ENCODE measurements at regions not wholly inside any gene's neighbourhood (a gene's known extent, or its start where the extent isn't known, plus 50 kb on each side); places are given as distances from the start of the nearest gene placed in this dataset.

- DNase-seq: no peak
These were observed 139.7 kb upstream of the CCND2 start for GRCh38 chr12:4133636-4134447.

DNA sequence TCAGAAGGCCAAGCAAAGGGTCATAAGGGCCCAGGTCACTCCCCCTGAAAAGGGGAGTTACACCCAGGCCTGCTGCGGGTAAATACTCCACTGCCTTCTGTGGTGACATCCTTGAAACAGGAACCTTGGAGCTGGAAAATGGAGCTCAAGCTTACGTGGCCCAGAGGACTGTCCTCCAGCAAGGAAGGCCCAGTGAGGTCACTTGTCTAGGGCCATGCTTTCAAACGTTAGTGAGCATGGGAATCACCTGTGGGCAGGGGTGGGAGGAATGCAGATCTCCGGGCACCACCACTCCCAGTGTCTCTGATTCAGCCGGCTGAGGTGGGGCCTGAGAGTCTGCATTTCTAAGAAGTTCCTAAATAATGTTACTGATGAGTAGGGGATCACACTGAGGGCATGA lies 140.5 kb upstream of the CCND2 start:
- DNase-seq: no peak

GRCh38 chr12:4121506-4122020 lies 152.0 kb upstream of the CCND2 start:
- DNase-seq: no peak

DNA sequence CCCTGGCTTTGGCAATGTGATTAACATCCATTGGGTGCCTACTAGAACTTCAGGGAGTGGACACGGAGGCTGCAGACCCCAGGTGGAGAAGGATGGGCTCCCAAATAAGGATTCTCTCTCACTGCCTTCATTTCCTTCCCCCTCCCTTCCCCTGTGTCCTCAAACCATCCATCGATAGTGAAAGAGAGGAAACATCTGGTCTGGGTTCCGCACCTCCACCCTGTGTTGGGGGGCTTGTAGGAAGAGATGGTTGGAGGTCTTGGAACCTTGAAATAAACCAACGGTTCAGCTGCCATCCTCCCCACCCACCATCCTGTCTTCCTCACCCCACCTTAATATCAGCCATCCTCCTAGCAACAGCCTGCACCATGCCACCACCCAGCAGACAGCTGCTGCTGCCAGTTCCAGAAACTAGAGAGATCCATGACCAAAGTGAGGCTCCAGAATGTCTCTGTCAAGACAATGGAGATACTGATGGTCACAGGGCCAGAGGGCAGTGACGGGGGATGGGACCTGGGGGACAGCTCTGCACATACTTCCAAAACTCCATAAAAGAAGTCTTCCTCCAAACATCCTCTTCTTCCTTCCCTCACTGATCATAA lies 153.1 kb upstream of the CCND2 start:
- DNase-seq: no peak

DNA sequence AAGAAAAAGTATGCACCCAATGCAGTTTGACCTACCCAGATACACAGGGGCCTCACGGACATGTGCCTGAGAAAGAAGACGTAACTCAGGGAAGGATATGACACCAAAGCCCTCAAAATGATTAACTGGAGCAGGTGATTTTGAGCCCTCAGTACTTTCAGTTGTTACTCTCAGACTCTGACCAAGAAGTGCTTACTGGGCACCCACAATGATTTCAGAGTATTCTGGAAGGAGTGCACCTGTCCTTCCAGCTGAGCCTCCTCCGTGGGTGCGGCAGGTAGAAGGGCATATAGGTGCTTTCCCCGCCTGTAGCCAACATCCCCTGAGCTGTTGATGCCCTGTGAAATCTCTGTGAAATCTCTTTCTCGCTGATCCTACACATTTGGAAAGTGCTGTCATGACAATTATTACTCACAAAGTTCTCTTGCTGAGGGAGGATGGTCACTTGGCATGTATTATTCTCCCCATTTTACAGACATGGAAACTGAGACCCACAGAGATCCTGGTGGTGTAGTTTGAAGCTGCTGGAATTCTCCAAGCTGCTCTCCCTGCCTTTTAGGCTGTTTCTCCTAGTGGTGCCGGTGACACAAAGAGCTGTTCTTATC lies 154.3 kb upstream of the CCND2 start:
- DNase-seq: no peak

DNA sequence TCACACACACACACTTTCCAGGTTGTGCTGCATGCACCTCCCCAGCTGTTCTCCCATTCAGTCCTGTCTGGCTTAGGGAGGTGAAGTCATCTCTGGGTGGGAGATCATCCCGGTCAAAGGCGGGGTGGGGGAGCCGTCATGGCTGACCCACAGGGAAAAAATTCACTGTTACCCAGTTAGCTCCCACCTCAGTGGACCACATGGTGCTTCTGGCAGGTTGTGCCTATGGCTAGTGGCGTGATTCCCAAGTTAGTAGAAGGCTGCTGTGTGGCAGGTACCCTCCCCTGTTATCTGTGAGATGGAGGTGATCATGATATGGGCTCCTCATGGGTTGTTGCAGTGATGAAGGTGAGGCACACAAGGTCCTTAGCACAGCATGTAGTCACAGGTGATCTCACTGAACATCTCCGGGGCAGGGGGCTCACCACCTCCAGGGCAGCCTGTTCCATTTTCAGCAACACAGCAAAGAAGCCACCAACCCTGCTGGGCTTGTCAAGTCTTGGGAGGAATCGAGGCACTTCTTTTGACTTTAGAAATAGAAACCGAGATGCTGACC lies 154.9 kb upstream of the CCND2 start:
- no peak for DNase-seq

- DNase-seq: no peak
These were observed 155.5 kb upstream of the CCND2 start for GRCh38 chr12:4118017-4118510.

DNA sequence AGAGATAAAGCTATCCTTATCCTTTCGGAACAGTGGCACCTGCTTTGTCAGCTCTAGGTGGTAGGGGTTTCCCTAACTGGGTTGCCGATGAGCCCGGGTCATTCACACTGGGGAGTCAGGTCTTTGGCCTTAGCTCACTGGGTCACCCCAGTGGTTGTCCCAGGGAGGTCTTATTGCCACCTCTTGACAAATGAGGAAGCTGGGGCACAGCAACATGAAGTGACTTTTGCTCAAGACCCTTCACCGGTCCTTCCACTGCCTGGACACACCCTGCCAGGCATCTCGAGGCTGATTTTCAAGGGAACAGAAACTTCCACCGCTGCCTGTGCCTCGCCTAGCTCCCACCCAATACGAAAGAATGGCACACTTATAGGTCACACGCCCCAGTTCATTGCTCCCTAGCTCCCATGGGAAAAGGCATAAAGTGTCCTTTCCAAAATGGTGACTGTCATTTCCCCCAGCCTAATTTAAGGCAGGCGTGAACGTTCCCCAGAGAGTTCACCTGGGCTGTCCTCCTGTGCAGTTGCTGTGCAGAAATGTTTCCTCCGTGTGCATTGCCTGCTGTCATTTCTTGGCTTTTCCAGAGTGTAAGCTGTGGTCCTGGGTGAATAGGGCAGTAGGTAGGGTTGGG lies 156.1 kb upstream of the CCND2 start:
- DNase-seq: no peak

- no peak for DNase-seq
These were observed 157.1 kb upstream of the CCND2 start for GRCh38 chr12:4116251-4117111.

DNA sequence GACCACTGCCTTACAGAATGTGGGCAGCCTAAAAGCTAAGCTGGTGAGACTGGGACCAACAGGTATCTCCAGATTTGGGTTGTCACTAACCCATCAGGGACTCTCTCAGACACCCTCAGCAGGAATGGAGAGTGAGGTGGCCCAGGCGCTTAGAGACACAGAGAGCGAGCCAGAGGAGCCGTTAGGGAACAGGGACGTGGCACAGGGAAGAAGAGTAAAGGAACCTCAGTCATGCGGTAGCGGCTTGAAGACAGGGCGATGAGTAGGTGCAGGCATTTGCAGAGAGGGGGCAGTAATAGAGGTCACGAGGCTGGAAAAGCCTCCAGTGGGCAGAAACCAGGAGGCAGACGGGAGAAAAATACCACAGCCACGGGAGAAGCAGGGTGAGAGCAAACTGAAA lies 158.0 kb upstream of the CCND2 start:
- DNase-seq: no peak

- DNase-seq: no peak
These were observed 158.6 kb upstream of the CCND2 start for GRCh38 chr12:4114986-4115385.

- no peak for DNase-seq
These were observed 160.7 kb upstream of the CCND2 start for GRCh38 chr12:4112734-4113325.

DNA sequence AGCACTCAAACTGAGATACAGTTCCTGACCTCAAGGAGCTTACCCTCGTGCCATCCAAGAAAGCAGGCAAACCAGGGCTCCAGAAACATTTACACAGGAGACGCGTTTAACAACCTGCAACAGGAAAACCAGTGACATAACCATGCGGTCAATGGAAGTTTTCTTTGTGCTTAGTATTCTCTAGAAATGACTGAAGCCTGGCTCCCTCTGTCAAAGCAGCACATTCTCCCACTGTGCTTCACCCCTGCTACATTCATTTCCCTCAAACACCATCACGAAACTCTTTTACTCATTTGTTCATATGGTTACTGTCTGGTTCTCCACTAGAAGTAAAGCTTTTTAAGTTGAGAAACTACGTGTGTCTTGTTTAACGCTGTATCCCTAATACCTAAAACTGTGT lies 161.3 kb upstream of the CCND2 start:
- no peak for DNase-seq

- no peak for DNase-seq
These were observed 162.6 kb upstream of the CCND2 start for GRCh38 chr12:4111010-4111409.

- no peak for DNase-seq
These were observed 163.7 kb upstream of the CCND2 start for GRCh38 chr12:4109826-4110225.

- no peak for DNase-seq
These were observed 164.7 kb upstream of the CCND2 start for GRCh38 chr12:4108803-4109345.

DNA sequence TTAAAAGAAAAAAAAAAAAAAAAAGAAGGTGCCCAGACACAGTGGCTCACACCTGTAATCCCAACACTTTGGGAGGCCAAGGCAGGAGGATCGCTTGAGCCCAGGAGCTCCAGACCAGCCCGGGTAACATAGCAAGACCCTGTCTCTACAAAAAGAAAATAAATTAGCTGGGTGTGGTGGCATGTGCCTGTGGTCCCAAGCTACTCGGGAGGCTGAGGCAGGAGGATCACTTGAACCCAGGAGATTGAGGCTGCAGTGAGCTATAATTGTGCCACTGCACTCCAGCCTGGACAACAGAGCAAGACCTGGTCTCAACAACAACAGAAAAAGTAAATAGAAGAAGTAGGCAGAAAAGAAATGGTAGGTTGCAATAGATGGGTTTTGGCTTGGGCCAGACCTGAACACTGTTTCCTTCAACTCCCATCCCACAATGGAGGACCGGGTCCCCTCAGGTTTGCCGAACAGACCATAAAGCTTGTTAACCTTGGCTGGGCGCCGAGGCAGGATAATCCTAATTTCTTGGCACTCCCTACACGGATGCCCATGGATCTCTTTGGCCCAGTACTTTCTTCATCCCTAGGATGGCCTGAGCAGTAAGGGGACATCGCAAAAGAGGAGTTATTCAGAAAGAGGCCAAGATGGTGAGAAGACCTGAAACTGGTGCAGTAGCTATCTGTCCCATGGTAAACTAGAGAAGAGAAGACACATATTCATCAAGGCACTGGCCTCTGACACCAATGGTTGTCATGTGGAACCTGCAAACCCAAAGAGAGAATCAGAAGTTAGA lies 165.5 kb upstream of the CCND2 start:
- DNase-seq: no peak

DNA sequence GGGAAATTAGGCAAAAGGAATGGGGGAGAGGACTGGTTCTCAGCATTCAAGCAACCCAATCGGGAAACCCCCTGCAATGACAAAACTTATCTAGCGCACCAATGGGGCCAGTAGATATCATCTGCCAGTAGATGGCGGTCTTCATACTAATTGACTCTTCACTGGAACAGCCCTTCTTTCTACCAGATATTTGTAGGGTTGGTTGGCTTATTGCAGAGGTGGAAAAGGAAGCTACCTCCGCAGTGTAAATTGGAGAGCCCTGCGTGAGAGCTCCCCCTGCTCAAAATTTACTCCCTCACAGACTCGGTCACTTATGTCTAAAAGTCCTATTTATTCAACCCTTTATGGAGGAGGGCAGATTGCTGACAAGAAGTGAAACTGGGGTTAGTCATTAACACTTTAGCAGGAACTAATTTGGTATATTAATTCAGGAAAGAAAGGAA lies 166.1 kb upstream of the CCND2 start:
- peak; percentile 16 for DNase-seq

DNA sequence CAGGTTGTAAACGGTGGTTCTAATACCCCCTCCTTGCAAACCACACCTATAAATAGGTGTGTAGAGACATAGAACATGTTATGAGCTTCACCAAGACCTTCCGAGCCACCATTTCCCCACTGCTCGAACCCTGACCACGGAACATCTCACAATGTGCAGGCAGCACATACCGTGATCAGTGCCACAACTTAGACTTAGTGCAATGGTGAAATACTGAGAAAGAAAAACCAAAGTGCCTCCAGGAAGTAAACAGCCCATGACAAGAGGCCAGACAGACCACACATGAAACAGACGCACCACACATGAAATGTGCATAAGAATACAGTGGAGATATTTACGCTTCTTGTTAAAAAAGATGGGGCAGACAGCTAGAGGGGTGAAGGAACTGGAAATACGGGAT lies 166.9 kb upstream of the CCND2 start:
- no peak for DNase-seq

GRCh38 chr12:4104722-4105244 lies 168.8 kb upstream of the CCND2 start:
- no peak for DNase-seq

All from NCI-H146 (cell line).